Amygdala (tissue), 56 donors: ENCODE measurements at regions not wholly inside any gene's neighbourhood (a gene's known extent, or its start where the extent isn't known, plus 50 kb on each side); places are given as distances from the start of the nearest gene placed in this dataset.
A peak's percentile ranks its signal among the peaks of the same experiment; 100 is the strongest.

ENCODE experiments used
- DNase-seq, 56 donors: peaks; one replicate each; lab custom pipeline; 2025; lab: John Stamatoyannopoulos, UW

- no peak for DNase-seq
Measured at GRCh38 chr2:34670482-34670881, 1071.4 kb upstream of the FAM98A start.

- DNase-seq = no peak
Measured at GRCh38 chr2:34666821-34667220, 1067.7 kb upstream of the FAM98A start.

- DNase-seq = no peak
Measured at GRCh38 chr2:34664266-34664665, 1065.2 kb upstream of the FAM98A start.

GRCh38 chr2:34663314-34663713 is 1064.2 kb upstream of the FAM98A start:
- DNase-seq = no peak

GRCh38 chr2:34660741-34661140 is 1061.6 kb upstream of the FAM98A start:
- DNase-seq = no peak

- no peak for DNase-seq
Measured at GRCh38 chr2:34656632-34657031, 1057.5 kb upstream of the FAM98A start.

- no peak for DNase-seq
Measured at GRCh38 chr2:34652636-34653035, 1053.5 kb upstream of the FAM98A start.

- no peak for DNase-seq
Measured at GRCh38 chr2:34646901-34647300, 1047.8 kb upstream of the FAM98A start.

GRCh38 chr2:34632327-34632726 is 1033.2 kb upstream of the FAM98A start:
- no peak for DNase-seq

- no peak for DNase-seq
Measured at GRCh38 chr2:34627003-34627402, 1027.9 kb upstream of the FAM98A start.

GRCh38 chr2:34604164-34604563 is 1005.1 kb upstream of the FAM98A start:
- DNase-seq = no peak

GRCh38 chr2:34602262-34602661 is 1003.2 kb upstream of the FAM98A start:
- DNase-seq = no peak

GRCh38 chr2:34601561-34601960 is 1002.5 kb upstream of the FAM98A start:
- DNase-seq = no peak

- DNase-seq = no peak
Measured at GRCh38 chr2:34578641-34579040, 979.5 kb upstream of the FAM98A start.

- peak in 7 of 56 donors; percentile 1 to 28 (median 2) for DNase-seq
Measured at GRCh38 chr2:34570266-34570872, 971.3 kb upstream of the FAM98A start.

- DNase-seq = no peak
Measured at GRCh38 chr2:34567128-34567527, 968.0 kb upstream of the FAM98A start.

GRCh38 chr2:34552337-34552736 is 953.2 kb upstream of the FAM98A start:
- no peak for DNase-seq

- no peak for DNase-seq
Measured at GRCh38 chr2:34549710-34550345, 950.7 kb upstream of the FAM98A start.

GRCh38 chr2:34547900-34548299 is 948.8 kb upstream of the FAM98A start:
- no peak for DNase-seq

- no peak for DNase-seq
Measured at GRCh38 chr2:34547340-34547739, 948.2 kb upstream of the FAM98A start.

- DNase-seq = no peak
Measured at GRCh38 chr2:34545486-34546136, 946.5 kb upstream of the FAM98A start.

GRCh38 chr2:34534761-34535160 is 935.7 kb upstream of the FAM98A start:
- DNase-seq = no peak
